Progenitor cell of endocrine pancreas (in vitro differentiated cells): ENCODE measurements at regions not wholly inside any gene's neighbourhood (a gene's known extent, or its start where the extent isn't known, plus 50 kb on each side); places are given as distances from the start of the nearest gene placed in this dataset.

ENCODE experiments used
- DNase-seq: peaks from one replicate; pipeline ENCODE4 v3.0.0; 2021; ENCODE audit warnings: low spot score; ENCODE audit not compliant: unreplicated experiment
- H3K27ac Mint-ChIP-seq: 2 replicates; pipeline ENCODE4 v1.8.0; 2021; ENCODE audit warnings: mild to moderate bottlenecking, moderate library complexity, mixed read lengths
- H3K27me3 Mint-ChIP-seq: 2 replicates; pipeline ENCODE4 v1.8.0; 2021; ENCODE audit warnings: mixed read lengths
- H3K36me3 Mint-ChIP-seq: 2 replicates; pipeline ENCODE4 v1.8.0; 2022; ENCODE audit warnings: mixed read lengths; ENCODE audit not compliant: insufficient read depth
- H3K4me1 Mint-ChIP-seq: 2 replicates; pipeline ENCODE4 v1.8.0; 2021; ENCODE audit warnings: low read depth, mixed read lengths
- H3K4me3 Mint-ChIP-seq: 2 replicates; pipeline ENCODE4 v1.8.0; 2021; ENCODE audit warnings: low read depth, mild to moderate bottlenecking, moderate library complexity, mixed read lengths
- H3K9me3 Mint-ChIP-seq: 2 replicates; pipeline ENCODE4 v1.8.0; 2021; ENCODE audit warnings: low read depth, mixed read lengths
- TF ChIP-seq, protein P1 (sequence below): fragments of 200-600 bp; sonication (generic); IDR thresholded peaks from one replicate; pipeline ENCODE4 v1.5.0; 2021; ENCODE audit warnings: antibody characterized with exemption, mild to moderate bottlenecking; ENCODE audit not compliant: unreplicated experiment

DNA sequence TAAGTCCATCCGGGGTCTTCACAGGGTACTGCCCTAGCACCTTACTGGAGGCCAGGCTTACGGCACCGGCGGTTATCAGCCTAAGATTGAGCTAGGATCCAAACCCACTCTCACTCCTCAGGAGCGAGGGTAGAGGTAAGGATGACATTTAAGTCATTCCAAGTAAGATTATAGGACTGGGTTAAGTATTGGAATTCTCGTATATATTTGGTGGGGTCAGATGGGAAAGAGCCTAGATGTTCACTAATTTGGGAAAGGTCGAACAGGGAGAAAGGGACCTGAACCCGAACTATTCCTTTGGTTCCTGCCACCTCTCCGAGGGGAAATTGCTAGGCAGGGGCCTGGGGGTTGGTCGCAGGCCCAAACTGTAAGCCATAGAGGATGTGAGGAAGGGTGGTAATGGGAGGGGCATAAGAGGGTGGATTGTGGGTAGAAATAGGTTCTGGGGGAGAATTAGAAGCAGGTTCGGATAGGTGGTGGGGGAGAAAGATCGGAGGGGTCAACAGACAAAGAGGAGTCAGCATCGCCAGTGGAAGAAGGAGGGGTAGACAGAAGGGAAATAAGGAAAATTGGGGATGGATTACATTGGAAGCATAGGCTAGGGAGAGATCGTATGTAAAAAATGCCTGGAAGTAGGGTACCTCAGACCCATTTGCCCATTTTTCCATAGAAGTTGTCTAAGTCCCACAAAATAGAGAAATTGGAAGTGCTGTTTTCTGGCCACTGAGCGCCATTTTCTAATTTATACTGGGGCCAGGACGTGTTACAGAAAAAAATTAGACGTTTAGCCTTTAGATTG, 747.1 kb upstream of the ADGRB3 start:
- H3K4me3 Mint-ChIP-seq: no peak overlapping the region
- TF ChIP-seq, protein P1, sequence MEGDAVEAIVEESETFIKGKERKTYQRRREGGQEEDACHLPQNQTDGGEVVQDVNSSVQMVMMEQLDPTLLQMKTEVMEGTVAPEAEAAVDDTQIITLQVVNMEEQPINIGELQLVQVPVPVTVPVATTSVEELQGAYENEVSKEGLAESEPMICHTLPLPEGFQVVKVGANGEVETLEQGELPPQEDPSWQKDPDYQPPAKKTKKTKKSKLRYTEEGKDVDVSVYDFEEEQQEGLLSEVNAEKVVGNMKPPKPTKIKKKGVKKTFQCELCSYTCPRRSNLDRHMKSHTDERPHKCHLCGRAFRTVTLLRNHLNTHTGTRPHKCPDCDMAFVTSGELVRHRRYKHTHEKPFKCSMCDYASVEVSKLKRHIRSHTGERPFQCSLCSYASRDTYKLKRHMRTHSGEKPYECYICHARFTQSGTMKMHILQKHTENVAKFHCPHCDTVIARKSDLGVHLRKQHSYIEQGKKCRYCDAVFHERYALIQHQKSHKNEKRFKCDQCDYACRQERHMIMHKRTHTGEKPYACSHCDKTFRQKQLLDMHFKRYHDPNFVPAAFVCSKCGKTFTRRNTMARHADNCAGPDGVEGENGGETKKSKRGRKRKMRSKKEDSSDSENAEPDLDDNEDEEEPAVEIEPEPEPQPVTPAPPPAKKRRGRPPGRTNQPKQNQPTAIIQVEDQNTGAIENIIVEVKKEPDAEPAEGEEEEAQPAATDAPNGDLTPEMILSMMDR: no peak
- no peak for DNase-seq
- no peaks in the 10 kb centered on the region for H3K27me3 Mint-ChIP-seq
- no peaks in the 10 kb centered on the region for H3K4me1 Mint-ChIP-seq
- peaks cover 12% of the 10 kb centered on the region for H3K9me3 Mint-ChIP-seq
- no peaks in the 10 kb centered on the region for H3K36me3 Mint-ChIP-seq
- H3K27ac Mint-ChIP-seq: no peak overlapping the region

DNA sequence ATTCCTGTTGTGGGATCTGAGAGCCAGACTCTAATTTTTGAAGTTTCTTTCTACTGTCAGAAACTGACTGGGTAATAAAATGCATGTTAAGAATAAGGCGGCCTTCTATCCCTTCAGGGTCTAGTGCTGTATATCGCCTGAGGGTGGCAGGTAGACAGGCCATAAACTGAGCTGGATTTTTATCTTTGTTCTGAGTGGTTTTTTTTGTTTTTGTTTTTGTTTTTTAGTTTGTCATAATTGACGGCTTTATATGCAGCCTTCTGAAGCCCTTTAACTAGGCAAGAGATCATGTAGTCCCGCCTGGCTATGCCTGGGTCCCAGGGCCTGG, 747.7 kb upstream of the ADGRB3 start:
- no peaks in the 10 kb centered on the region for H3K27me3 Mint-ChIP-seq
- no peak overlapping the region for H3K27ac Mint-ChIP-seq
- no peak for DNase-seq
- no peak overlapping the region for H3K4me3 Mint-ChIP-seq
- TF ChIP-seq, protein P1: no peak
- peaks cover 12% of the 10 kb centered on the region for H3K9me3 Mint-ChIP-seq
- H3K4me1 Mint-ChIP-seq: no peaks in the 10 kb centered on the region
- H3K36me3 Mint-ChIP-seq: no peaks in the 10 kb centered on the region

DNA sequence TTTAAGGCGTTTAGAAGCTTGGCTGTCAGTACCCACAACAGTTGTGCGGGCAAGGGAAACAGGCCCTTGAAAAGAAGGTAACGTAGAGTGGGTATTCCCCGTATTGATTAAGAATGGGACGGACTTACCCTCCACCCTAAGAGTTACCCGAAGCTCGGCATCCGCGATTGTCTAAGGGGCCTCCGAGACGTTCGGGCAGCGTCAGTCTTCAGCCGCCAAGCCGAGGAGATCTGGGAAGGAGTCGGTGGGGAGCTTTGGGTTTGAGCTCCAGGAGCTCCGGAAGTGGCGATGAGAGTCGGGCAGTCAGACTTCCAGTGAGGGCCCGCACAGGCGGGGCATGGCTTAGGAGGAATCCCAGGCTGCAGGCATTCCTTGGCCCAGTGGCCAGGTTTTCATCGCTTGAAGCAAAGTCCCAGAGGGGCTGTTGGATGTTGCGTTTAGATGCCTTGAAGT, 748.2 kb upstream of the ADGRB3 start:
- H3K4me1 Mint-ChIP-seq: no peaks in the 10 kb centered on the region
- no peak overlapping the region for H3K27ac Mint-ChIP-seq
- no peak for DNase-seq
- H3K9me3 Mint-ChIP-seq: peaks cover 12% of the 10 kb centered on the region
- H3K27me3 Mint-ChIP-seq: no peaks in the 10 kb centered on the region
- H3K36me3 Mint-ChIP-seq: no peaks in the 10 kb centered on the region
- TF ChIP-seq, protein P1: no peak
- no peak overlapping the region for H3K4me3 Mint-ChIP-seq

DNA sequence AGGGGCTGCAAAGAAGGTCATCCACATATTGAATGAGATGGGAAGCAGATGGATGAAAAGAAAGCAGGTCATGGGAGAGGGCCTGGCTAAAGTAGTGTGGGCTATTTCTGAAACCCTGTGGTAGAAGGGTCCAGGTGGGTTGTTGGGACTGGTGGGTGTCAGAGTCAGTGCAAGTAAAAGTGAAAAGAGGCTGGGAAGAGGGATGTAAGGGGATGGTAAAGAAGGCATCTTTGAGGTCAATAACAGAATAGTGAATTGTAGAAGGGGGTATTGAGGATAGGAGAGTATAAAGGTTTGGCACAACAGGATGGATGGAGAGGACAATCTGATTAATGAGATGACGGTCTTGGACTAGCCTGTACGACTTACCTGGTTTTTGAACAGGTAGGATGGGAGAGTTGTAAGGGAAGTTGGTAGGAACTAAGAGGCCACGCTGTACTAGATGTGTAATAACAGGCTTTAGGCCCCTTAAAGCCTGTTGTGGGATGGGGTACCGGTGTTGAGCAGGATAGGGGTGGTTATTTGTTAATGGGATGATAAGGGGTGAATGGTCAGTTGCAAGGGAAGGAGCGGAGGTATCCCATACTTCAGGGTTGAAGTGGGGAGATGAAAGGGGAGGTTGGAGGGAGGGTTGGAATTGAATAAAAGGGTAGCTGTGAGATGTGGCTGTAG, 748.9 kb upstream of the ADGRB3 start:
- no peaks in the 10 kb centered on the region for H3K36me3 Mint-ChIP-seq
- no peak overlapping the region for H3K27ac Mint-ChIP-seq
- no peaks in the 10 kb centered on the region for H3K27me3 Mint-ChIP-seq
- H3K4me1 Mint-ChIP-seq: no peaks in the 10 kb centered on the region
- peaks cover 12% of the 10 kb centered on the region for H3K9me3 Mint-ChIP-seq
- DNase-seq: no peak
- TF ChIP-seq, protein P1: no peak
- no peak overlapping the region for H3K4me3 Mint-ChIP-seq

DNA sequence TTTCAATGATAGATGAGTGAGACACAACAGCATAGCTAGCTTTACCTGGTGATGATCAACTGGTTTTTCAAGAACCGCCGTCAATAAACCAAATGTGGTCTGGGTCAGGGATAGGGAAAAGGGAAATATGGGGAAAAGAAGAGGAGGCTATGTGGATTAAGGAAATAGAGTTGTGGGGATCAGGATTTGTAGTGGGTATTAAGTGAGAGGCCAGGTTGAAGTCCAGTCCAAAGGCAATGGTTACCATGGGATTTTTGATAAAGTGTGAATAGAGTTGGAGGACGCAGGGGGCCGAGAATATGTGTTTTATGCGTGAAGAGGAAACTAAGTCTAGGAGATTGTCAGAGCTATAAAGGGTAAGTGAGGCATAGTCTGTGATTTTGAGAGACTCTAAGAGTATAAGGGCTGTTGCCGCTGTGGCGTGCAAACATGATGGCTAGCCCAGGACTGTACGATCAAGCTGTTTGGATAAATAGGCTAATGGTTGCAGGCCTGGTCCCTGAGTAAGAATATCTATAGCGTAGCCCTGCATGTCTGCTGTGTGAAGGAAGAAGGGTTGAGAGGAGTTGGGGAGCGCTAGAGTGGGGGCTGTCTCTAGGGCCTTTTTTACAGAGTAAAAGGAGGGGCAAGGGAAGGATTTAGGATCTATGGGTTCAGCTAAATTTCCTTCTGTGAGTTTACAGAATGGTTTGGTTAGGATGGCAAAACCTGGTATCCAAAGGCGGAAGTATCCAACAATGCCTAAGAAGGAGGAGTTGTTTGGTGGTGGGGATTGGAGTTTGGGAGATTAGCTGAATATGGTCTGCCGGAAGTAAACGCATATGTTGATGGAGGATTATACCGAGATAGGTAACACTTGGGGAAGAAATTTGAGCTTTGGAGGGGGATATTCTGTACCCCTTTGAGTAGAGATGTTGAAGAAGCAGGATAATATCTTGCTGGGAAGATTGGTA, 749.7 kb upstream of the ADGRB3 start:
- H3K27ac Mint-ChIP-seq: no peak overlapping the region

More for the DNA sequence above, 749.7 kb upstream of the ADGRB3 start:
- no peak overlapping the region for H3K4me3 Mint-ChIP-seq
- DNase-seq: no peak
- no peaks in the 10 kb centered on the region for H3K27me3 Mint-ChIP-seq
- peaks cover 12% of the 10 kb centered on the region for H3K9me3 Mint-ChIP-seq
- H3K36me3 Mint-ChIP-seq: no peaks in the 10 kb centered on the region
- TF ChIP-seq, protein P1: no peak
- H3K4me1 Mint-ChIP-seq: no peaks in the 10 kb centered on the region
